GM21737 (cell line): ENCODE measurements at regions not wholly inside any gene's neighbourhood (a gene's known extent, or its start where the extent isn't known, plus 50 kb on each side); places are given as distances from the start of the nearest gene placed in this dataset.

ENCODE experiments used
- ATAC-seq: cut with Tn5 transposase; IDR thresholded peaks from one replicate; pipeline ENCODE4 v1.9.1; 2021; ENCODE audit warnings: mild to moderate bottlenecking, moderate library complexity; ENCODE audit not compliant: unreplicated experiment

DNA sequence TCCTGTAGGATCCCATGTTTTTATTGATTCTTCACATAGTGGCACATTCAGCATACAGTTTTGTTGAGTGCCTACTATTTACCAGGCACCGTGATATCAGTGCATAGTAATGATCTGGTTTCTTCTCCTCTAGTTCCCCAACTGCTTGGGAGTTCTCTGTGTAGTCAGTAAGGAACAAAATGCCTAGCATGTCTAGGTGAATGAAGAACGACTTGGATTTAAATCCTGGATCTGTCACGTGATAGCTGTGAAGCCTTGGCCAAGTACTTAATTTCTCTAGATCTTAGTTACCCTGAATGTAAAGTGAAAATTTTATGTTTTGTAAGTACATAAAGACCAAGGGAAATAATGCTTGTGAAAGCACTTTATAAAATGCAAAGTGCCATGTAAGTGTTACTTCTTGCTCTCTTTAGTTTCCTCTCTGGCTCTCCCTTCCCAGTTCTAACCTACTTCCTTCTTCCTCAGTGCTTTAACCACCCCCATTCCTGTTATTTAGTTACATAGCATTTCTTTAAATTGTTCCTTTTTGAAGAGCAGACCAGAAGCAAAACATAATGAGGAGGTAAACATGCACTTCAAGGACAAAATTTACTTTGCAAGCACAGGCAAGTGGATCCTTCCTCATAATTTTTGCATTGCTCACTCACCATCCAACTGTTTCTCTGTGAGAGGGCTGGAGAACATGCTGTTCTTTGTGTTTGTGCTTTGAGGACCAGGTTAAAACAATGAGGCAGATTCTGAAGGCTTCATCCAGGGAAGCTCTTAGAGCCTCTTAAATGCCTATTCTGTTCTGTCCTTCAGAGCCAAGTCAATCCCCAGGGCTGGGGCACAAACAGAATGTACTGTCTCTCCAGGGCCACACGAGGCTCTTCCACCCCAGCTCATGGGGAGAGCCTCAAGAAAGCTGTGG is 353.9 kb upstream of the TENM4 start:
- no peak for ATAC-seq

GRCh38 chr11:79794057-79794456 is 353.2 kb upstream of the TENM4 start:
- no peak for ATAC-seq

GRCh38 chr11:79786961-79787360 is 346.1 kb upstream of the TENM4 start:
- no peak for ATAC-seq

DNA sequence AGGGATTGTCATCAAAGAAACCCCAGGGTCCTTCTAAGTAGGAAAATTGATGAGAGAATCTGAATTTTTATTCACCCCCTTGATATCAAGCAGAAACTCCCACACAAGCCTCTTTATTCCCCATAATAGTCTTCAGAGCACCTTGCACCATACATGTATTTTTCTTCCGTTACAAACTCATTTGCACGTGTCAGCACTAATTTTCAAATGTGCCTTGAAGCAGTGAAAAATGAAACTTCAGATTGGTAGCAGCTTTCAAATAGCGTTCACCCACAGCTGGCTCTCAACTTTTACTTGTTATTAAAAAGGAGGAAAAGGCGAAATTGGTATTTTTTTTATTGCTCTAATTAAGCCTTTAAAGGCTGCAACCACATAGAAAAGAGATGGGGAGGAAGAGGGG is 343.0 kb upstream of the TENM4 start:
- ATAC-seq: no peak

DNA sequence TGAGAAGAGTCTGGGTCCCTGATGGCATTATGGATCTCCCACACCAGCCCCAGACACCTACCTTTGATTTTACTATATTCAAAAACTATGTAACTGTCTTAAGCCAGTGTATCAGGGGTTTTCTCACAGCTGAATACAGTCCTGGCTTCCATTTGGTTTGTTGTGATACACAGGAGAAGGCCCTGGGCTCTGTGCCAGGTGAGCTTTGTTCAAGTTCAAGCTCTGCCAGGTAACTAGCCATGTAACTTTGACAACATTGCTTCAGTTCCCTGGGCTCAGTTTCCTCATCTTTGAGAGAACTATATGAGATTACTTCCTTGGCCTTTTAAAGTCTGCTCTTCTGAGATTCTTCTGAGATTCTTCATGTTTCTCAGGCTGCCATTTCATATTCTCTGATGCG is 327.5 kb upstream of the TENM4 start:
- no peak for ATAC-seq

DNA sequence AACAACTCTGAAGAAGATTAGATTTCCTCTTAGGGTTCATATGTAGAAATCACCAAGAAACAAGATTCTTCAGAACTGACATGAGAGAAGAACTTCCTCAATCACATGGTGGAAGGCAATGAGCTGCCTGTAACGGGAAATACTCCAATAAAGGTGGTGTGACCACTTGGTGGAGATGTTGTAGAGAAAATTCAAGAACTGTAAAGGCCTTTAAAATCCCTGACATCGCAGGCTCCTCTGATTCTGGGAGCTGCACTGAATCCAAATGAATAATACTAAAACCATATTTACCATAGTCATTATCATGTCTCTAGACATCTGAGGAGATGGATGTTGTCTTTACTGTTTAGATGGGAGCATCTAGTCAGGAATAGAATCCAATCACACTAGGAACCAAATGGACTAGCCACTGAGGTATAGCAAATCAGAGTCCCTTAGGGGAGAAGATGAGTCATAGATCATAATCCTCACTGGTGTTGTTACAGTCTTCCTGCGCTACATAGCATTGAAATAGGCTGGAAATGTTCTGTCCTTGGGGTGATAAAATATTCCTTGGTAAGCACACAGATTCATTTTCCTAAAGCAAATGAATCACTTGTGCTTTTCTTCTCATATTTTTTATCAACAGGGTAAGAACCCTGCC is 321.6 kb upstream of the TENM4 start:
- ATAC-seq: no peak

GRCh38 chr11:79758325-79758724 is 317.5 kb upstream of the TENM4 start:
- ATAC-seq: no peak

DNA sequence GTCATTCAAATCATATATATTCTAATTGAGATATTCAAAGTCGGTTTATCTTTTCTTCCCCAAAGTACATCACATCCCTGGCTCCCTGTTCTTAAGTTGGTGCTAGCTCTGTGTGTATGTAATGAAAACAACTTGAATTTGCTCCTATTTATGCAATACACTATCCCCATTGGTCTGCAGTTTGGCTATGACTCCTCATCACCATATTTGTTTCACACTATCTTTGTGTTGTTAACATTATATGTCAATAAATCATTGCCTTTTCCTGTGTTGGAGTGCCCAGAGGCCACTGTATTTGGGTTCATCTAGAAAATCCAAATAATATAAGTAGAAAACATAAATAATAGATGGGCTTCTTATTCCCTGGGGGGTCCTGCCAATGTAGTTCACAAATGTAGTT is 306.6 kb upstream of the TENM4 start:
- ATAC-seq: no peak

DNA sequence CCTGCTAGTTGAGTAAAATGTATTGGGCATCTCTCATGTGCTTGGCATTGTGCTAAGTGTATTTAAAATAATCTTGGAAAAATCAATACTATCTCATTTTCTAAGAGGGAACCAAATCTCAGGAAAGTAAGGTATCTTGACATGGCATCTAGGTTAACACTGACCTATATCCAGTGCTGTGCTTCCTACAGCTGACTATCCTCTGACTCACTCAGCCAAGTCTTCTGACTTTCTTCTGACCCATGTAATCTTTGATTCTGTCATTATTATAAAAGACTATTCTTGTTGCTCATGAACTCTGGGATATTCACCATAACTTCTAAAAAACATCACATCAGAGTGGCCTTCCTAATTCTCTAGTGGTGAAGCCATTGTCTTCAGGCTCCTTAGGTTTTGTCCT is 304.1 kb upstream of the TENM4 start:
- no peak for ATAC-seq

DNA sequence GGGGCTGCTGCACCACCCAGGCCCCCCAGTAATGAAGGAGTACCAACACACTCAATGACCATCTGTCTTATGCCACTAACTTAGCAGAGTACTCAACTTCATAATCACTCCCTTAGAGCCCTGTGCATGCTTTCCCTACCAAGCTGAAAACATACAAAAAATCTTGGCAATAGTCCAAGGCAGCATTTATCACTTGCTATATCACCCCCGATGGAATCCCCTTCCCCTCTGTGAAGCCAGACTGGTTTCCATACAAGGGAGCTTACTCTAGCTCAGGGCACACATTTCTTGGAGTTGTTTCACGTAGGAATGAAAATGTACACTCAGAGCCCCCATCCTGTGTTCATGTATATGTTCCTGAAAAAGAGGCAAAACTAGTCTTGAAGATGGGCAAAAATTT is 301.3 kb upstream of the TENM4 start:
- no peak for ATAC-seq

GRCh38 chr11:79739591-79739990 is 298.8 kb upstream of the TENM4 start:
- no peak for ATAC-seq

GRCh38 chr11:79727221-79727620 is 286.4 kb upstream of the TENM4 start:
- ATAC-seq: no peak

DNA sequence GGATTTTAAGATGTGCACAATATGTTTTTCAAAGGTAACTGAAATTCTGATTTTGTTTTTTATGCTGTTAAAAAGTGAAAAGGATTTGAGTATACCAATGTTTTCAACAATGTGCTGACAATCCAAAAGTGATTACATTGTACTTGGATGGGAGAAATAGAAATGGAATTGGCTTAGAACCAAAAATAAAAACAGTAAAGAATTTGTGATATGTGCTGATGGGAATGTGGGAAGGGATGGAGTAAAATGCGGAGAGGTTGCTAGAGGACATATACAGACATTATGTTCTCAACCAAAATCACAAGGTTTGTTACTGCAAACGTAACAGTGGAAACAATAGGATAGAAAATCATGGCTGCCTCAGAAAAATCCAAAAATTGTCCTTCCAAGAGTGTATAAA is 279.3 kb upstream of the TENM4 start:
- ATAC-seq: no peak

DNA sequence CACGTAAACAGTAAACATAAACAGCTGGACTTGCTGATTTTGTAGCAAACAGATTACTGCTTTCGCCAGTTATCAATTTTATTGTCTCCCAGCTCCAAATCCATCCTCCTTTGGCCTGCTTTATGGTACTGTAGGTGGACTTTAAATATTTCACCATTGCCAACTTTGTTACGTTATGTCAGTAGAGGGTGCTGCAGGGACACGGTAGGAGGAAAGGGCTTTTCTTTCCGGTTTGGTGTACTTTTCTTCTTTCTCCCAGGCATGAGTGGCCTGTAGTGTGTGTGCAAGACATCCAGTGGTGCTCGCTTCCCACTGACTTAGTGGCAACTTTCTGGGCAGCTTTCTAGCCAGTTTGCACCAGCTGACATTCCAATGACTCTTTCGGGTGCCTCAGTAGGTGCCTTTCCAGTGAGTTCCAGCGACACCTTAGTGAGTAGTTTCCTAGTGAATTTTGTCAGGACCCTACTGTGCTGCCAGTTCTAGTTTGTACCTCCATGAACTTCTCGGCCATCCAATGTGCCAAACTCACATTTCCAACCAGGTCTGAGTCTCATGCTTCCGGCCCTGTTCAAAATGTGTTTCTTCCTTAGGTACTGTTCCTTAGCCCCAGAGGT is 267.6 kb upstream of the TENM4 start:
- no peak for ATAC-seq

DNA sequence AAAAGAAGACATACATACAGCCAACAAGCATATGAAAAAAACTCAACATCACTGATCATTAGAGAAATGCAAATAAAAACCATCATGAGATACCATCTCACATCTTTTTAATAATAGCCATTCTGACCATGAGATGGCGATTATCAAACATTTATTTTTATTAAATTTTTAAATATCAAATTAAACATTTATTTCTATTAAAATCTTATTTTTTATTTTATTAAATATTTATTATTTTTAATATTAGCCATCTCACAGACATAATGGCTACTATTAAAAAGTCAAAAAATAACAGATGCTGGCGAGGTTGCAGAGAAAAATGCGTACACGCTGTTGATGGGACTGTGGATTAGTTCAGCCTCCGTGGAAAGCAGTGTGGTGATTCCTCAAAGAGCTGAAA is 264.8 kb upstream of the TENM4 start:
- no peak for ATAC-seq

DNA sequence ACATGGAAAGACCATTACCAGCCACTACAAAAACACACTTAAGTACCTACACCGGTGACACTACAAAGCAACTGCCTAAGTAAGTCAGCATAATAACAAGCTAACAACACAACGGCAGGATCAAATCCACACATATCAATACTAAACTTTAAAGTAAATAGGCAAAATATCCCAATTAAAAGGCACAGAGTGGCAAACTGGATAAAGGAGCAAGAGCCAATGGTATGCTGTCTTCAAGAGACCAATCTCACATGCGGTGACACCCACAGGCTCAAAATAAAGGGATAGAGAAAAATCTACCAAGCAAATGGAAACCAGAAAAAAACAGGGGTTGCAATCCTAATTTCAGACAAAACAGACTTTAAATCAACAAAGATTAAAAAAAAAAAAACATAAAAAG is 261.5 kb upstream of the TENM4 start:
- ATAC-seq: no peak

GRCh38 chr11:79699246-79699645 is 258.4 kb upstream of the TENM4 start:
- ATAC-seq: no peak

- no peak for ATAC-seq
Observed at GRCh38 chr11:79697905-79698304, 257.1 kb upstream of the TENM4 start.

DNA sequence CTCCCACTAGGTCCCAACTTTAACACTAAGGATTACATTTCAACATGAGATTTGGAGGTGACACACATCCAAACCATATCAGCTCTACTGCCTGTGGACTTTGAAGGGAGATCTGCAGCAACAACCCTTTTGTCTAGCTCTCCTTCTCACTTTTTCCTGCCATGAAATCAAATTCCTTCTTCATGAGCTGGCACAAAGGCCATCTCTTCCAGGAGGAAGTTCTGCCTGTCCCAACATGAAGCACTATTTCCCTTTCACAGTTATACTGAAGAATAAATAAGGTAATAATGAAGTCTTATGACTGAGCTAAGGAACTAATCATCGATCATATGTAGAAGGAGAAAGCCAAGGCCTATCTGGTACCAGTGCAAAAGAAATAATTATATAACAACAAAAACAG is 253.5 kb upstream of the TENM4 start:
- no peak for ATAC-seq

GRCh38 chr11:79691445-79691844 is 250.6 kb upstream of the TENM4 start:
- no peak for ATAC-seq

DNA sequence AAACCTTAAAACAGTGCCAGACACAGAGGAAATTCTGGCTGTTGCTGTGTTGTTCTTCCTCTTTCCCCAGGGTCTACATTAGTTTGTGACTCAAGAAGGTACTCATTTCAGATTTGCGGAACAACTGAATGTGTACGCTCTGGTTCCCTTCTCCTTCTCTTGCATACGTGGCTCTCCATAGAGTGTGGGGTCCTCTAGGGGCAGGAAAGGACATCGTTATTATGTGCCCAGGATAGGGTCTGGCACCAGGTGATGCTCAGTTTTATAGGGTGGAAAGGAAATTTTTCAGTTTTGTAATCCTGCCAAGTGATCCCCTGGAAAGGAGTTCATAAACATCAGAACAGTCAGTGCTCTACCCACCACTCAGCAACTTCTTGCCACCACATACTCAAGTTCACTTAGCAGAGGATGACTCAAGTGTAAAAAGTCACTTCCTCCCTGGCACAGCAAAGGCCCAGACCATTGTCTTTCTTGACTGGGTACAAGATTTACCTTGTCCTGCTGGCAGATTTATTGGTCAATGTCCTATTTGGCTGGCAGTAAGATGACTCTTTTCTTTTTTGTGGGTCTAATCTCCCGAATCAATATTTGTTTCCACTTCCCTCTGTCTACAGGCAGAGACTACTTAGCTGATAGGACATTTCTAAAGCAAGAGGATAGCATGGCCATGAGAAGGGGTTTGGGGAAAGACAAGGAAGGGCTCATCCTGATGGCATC is 246.0 kb upstream of the TENM4 start:
- ATAC-seq: no peak
